Type B pancreatic cell (in vitro differentiated cells): ENCODE measurements at regions not wholly inside any gene's neighbourhood (a gene's known extent, or its start where the extent isn't known, plus 50 kb on each side); places are given as distances from the start of the nearest gene placed in this dataset.

Experiments
- DNase-seq: peaks from one replicate; pipeline ENCODE4 v3.0.0; 2021; ENCODE audit warnings: mixed read lengths; ENCODE audit not compliant: unreplicated experiment; ENCODE audit errors: extremely low spot score
- H3K27ac Mint-ChIP-seq: 2 replicates; pipeline ENCODE4 v1.8.0; 2021; ENCODE audit warnings: mild to moderate bottlenecking, mixed read lengths
- H3K27me3 Mint-ChIP-seq: 2 replicates; pipeline ENCODE4 v1.8.0; 2021; ENCODE audit warnings: mixed read lengths
- H3K36me3 Mint-ChIP-seq: 2 replicates; pipeline ENCODE4 v1.8.0; 2021; ENCODE audit warnings: mixed read lengths
- H3K4me1 Mint-ChIP-seq: one replicate; pipeline ENCODE4 v1.8.0; 2021; ENCODE audit warnings: mixed read lengths; ENCODE audit not compliant: unreplicated experiment
- H3K4me3 Mint-ChIP-seq: 2 replicates; pipeline ENCODE4 v1.8.0; 2021; ENCODE audit warnings: mild to moderate bottlenecking, mixed read lengths
- H3K9me3 Mint-ChIP-seq: 2 replicates; pipeline ENCODE4 v1.8.0; 2021; ENCODE audit warnings: mixed read lengths
- CTCF ChIP-seq: fragments of 200-600 bp; sonication (generic); conservative IDR thresholded peaks from 2 replicates; pipeline ENCODE4 v1.5.0; 2021; ENCODE audit warnings: antibody characterized with exemption, mild to moderate bottlenecking

- Mint-ChIP-seq H3K27me3 (no peaks in the 10 kb centered on the region), H3K9me3 (peaks cover 7% of the 10 kb centered on the region), H3K4me1 (peaks cover 5% of the 10 kb centered on the region), H3K36me3 (no peaks in the 10 kb centered on the region), H3K27ac (no peak overlapping the region), H3K4me3 (no peak overlapping the region)
- no peak for DNase-seq
- TF ChIP-seq CTCF = no peak
Measured at GRCh38 chr13:75137911-75138571, 343.9 kb downstream of the TBC1D4 start.

- Mint-ChIP-seq H3K36me3 (no peaks in the 10 kb centered on the region), H3K27me3 (no peaks in the 10 kb centered on the region), H3K4me3 (no peak overlapping the region), H3K27ac (no peak overlapping the region), H3K4me1 (peaks cover 5% of the 10 kb centered on the region), H3K9me3 (peaks cover 7% of the 10 kb centered on the region)
- DNase-seq = no peak
- TF ChIP-seq CTCF = no peak
Measured at GRCh38 chr13:75136151-75136550, 345.8 kb downstream of the TBC1D4 start.

- Mint-ChIP-seq H3K27me3 (no peaks in the 10 kb centered on the region), H3K36me3 (no peaks in the 10 kb centered on the region), H3K4me1 (peaks cover 5% of the 10 kb centered on the region), H3K9me3 (peaks cover 7% of the 10 kb centered on the region), H3K27ac (no peak overlapping the region), H3K4me3 (no peak overlapping the region)
- DNase-seq = no peak
- TF ChIP-seq CTCF = no peak
Measured at GRCh38 chr13:75135325-75135825, 346.6 kb downstream of the TBC1D4 start.

GRCh38 chr13:75132701-75133695 lies 349.0 kb downstream of the TBC1D4 start:
- Mint-ChIP-seq H3K4me3 (no peak overlapping the region), H3K27ac (no peak overlapping the region)
- no peak for DNase-seq

GRCh38 chr13:75129331-75129730 lies 352.6 kb downstream of the TBC1D4 start:
- no peak overlapping the region for H3K27ac Mint-ChIP-seq
- no peaks in the 10 kb centered on the region for H3K9me3 Mint-ChIP-seq
- H3K4me1 Mint-ChIP-seq = no peaks in the 10 kb centered on the region
- DNase-seq = no peak
- H3K27me3 Mint-ChIP-seq = no peaks in the 10 kb centered on the region
- no peak for TF ChIP-seq CTCF
- no peak overlapping the region for H3K4me3 Mint-ChIP-seq
- no peaks in the 10 kb centered on the region for H3K36me3 Mint-ChIP-seq

More at GRCh38 chr13:75132701-75133695, 349.0 kb downstream of the TBC1D4 start:
- Mint-ChIP-seq H3K27me3 (no peaks in the 10 kb centered on the region), H3K36me3 (no peaks in the 10 kb centered on the region), H3K4me1 (peaks cover 5% of the 10 kb centered on the region), H3K9me3 (peaks cover 7% of the 10 kb centered on the region)
- TF ChIP-seq CTCF = no peak
